ENCODE measurements at regions not wholly inside any gene's neighbourhood (a gene's known extent, or its start where the extent isn't known, plus 50 kb on each side); places are given as distances from the start of the nearest gene placed in this dataset.

GRCh38 chr3:156030723-156031122 is 89.7 kb upstream of the KCNAB1 start:
- no peak for TF ChIP-seq CTCF (IDR thresholded peaks at IDR 0.05; ENCODE audit: unreplicated experiment)
- H3K36me3 Mint-ChIP-seq (ENCODE audit: low read depth, unreplicated experiment): no peaks in the 10 kb centered on the region
- DNase-seq (ENCODE audit: low spot score): no peak
- peaks cover 6% of the 10 kb centered on the region for H3K4me1 Mint-ChIP-seq (ENCODE audit: unreplicated experiment)
- H3K27me3 Mint-ChIP-seq (ENCODE audit: unreplicated experiment): peaks cover 2% of the 10 kb centered on the region
- H3K4me3 Mint-ChIP-seq (ENCODE audit: unreplicated experiment): no peak overlapping the region
- no peak overlapping the region for H3K27ac Mint-ChIP-seq (ENCODE audit: unreplicated experiment)
- H3K9me3 Mint-ChIP-seq (ENCODE audit: unreplicated experiment): no peaks in the 10 kb centered on the region

GRCh38 chr3:156033428-156033827 is 87.0 kb upstream of the KCNAB1 start:
- TF ChIP-seq CTCF (IDR thresholded peaks at IDR 0.05; ENCODE audit: unreplicated experiment): no peak
- H3K36me3 Mint-ChIP-seq (ENCODE audit: low read depth, unreplicated experiment): no peaks in the 10 kb centered on the region
- H3K4me1 Mint-ChIP-seq (ENCODE audit: unreplicated experiment): peaks cover 6% of the 10 kb centered on the region
- H3K9me3 Mint-ChIP-seq (ENCODE audit: unreplicated experiment): no peaks in the 10 kb centered on the region
- H3K27ac Mint-ChIP-seq (ENCODE audit: unreplicated experiment): no peak overlapping the region
- no peak overlapping the region for H3K4me3 Mint-ChIP-seq (ENCODE audit: unreplicated experiment)
- H3K27me3 Mint-ChIP-seq (ENCODE audit: unreplicated experiment): peaks cover 2% of the 10 kb centered on the region
- DNase-seq (ENCODE audit: low spot score): no peak

GRCh38 chr3:156035158-156035557 is 85.2 kb upstream of the KCNAB1 start:
- H3K36me3 Mint-ChIP-seq (ENCODE audit: low read depth, unreplicated experiment): no peaks in the 10 kb centered on the region
- no peaks in the 10 kb centered on the region for H3K9me3 Mint-ChIP-seq (ENCODE audit: unreplicated experiment)
- no peak overlapping the region for H3K27ac Mint-ChIP-seq (ENCODE audit: unreplicated experiment)
- H3K27me3 Mint-ChIP-seq (ENCODE audit: unreplicated experiment): peaks cover 2% of the 10 kb centered on the region
- no peak overlapping the region for H3K4me3 Mint-ChIP-seq (ENCODE audit: unreplicated experiment)
- DNase-seq (ENCODE audit: low spot score): no peak
- peaks cover 6% of the 10 kb centered on the region for H3K4me1 Mint-ChIP-seq (ENCODE audit: unreplicated experiment)
- TF ChIP-seq CTCF (IDR thresholded peaks at IDR 0.05; ENCODE audit: unreplicated experiment): no peak

GRCh38 chr3:156036258-156037053 is 83.9 kb upstream of the KCNAB1 start:
- Mint-ChIP-seq H3K4me1 (ENCODE audit: unreplicated experiment) (peaks cover 6% of the 10 kb centered on the region), H3K36me3 (ENCODE audit: low read depth, unreplicated experiment) (no peaks in the 10 kb centered on the region), H3K27ac (ENCODE audit: unreplicated experiment) (no peak overlapping the region), H3K9me3 (ENCODE audit: unreplicated experiment) (no peaks in the 10 kb centered on the region), H3K27me3 (ENCODE audit: unreplicated experiment) (peaks cover 2% of the 10 kb centered on the region), H3K4me3 (ENCODE audit: unreplicated experiment) (no peak overlapping the region)
- no peak for DNase-seq (ENCODE audit: low spot score)
- TF ChIP-seq CTCF (IDR thresholded peaks at IDR 0.05; ENCODE audit: unreplicated experiment): no peak

GRCh38 chr3:156037356-156037755 is 83.0 kb upstream of the KCNAB1 start:
- Mint-ChIP-seq H3K36me3 (ENCODE audit: low read depth, unreplicated experiment) (no peaks in the 10 kb centered on the region), H3K27ac (ENCODE audit: unreplicated experiment) (no peak overlapping the region), H3K9me3 (ENCODE audit: unreplicated experiment) (no peaks in the 10 kb centered on the region), H3K27me3 (ENCODE audit: unreplicated experiment) (peaks cover 7% of the 10 kb centered on the region), H3K4me1 (ENCODE audit: unreplicated experiment) (peaks cover 10% of the 10 kb centered on the region), H3K4me3 (ENCODE audit: unreplicated experiment) (no peak overlapping the region)
- no peak for DNase-seq (ENCODE audit: low spot score)
- TF ChIP-seq CTCF (IDR thresholded peaks at IDR 0.05; ENCODE audit: unreplicated experiment): no peak

Measured in endothelial cell (in vitro differentiated cells).